Kasumi-1 (cell line): ENCODE measurements at regions not wholly inside any gene's neighbourhood (a gene's known extent, or its start where the extent isn't known, plus 50 kb on each side); places are given as distances from the start of the nearest gene placed in this dataset.
"Not testable (repeated sequence)": the region's sequence is repeated elsewhere in the genome, so short reads cannot be mapped to it uniquely, and the experiment has no call there.

ENCODE experiments used
- DNase-seq, 2 experiments: peaks; one replicate each; lab custom pipeline; 2025; lab: John Stamatoyannopoulos, UW

DNA sequence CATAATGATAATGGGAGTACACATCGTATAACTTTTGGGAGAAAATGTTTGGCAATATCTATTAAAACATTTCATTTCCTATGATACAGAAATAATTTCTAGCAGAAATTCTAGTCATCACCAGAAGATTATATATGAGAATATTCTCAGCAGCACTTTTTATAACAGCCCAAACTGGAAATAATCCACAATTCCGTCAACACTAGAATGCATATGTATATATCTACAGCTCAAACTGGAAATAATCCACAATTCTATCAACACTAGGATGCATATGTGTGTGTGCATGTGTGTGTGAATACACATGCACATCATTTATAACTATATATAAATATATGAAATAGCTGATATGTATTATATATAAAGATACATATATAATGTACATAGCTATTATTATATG, 408.0 kb upstream of the KLHL1 start:
- DNase-seq, result no peak

DNA sequence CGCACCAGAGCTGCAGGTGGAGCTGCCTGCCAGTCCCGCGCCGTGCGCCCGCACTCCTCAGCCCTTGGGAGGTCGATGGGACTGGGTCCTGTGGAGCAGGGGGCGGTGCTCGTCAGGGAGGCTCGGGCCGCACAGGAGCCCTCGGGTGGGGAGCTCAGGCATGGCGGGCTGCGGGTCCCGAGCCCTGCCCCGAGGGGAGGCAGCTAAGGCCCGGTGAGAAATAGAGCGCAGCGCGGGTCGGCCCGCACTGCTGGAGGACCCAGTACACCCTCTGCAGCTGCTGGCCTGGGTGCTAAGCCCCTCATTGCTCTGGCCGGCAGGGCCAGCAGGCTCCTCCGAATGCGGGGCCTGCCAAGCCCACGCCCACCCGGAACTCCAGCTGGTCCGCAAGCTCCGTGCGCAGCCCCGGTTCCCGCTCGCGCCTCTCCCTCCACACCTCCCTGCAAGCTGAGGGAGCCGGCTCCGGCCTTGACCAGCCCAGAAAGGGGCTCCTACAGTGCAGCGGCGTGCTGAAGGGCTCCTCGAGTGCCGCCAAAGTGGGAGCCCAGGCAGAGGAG, 403.7 kb upstream of the KLHL1 start:
- not testable (repeated sequence) for DNase-seq

GRCh38 chr13:70505809-70506208, 397.6 kb upstream of the KLHL1 start:
- DNase-seq, result no peak

DNA sequence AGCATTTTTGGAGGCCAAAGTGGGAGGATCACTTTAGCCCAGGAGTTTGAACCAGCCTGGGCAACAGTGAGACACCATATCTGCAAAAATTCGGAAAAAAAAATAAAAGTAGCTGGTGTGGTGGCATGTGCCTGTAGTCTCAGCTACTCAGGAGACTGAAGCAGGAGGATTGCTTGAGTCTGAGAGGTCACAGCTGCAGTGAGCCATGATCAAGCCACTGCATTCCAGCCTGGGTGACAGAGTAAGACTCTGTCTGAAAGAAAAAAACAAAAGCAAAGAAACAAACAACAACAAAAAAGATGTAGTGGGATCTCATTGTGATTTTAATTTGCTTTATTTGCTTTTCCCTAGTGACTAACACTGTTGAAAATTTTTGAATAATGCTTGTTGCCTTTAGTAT, 394.7 kb upstream of the KLHL1 start:
- no peak for DNase-seq

GRCh38 chr13:70490320-70490935, 382.2 kb upstream of the KLHL1 start:
- no peak for DNase-seq

DNA sequence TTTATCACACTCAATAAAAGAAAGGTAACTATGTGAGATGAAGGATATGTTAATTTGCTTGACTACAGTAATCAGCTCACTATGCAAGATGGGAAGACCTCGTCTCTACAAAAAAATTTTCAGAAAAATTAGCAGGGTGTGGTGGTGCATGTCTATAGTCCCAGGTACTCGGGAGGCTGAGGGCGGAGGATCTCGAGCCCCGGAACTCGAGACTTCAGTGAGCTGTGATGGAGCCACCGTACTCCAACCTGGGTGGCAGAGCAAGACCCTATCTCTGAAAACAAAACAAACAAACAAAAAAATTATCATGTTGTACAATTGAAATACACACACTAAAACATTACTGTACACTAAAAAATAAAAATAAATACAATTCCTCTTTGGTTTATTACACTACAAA, 376.7 kb upstream of the KLHL1 start:
- DNase-seq, result no peak

DNA sequence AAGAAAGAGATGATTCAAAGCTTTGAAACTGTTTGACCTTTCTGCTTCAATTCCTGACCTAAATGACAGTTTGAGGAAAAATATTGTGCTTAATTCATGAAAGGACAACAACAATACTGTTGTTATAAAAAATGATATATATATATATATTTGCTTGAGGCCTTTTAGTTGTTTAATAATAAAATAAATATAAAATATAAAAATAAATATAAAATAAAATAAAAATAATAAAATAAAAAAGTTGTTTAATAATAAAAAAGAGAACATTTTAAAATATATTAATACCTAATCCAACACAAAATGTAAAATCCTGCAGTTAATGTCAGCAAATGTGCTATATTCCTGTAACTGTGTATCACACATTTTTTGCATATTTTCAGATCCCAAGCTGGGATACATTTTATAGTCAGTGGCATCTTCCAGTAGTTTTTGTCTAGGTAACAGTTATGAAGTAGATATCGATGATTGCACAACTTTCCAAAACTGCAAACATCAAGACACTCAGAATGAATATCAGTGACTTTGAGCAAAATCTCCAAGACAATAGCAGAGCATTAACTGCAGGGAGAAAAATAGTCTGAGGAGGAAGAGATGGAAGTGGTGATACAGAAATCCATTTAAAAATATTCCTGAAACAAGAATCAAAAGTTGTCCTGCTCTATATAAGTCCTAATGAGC, 375.5 kb upstream of the KLHL1 start:
- no peak for DNase-seq

GRCh38 chr13:70473907-70474306, 365.7 kb upstream of the KLHL1 start:
- DNase-seq, result no peak

GRCh38 chr13:70469077-70469476, 360.8 kb upstream of the KLHL1 start:
- no peak for DNase-seq

DNA sequence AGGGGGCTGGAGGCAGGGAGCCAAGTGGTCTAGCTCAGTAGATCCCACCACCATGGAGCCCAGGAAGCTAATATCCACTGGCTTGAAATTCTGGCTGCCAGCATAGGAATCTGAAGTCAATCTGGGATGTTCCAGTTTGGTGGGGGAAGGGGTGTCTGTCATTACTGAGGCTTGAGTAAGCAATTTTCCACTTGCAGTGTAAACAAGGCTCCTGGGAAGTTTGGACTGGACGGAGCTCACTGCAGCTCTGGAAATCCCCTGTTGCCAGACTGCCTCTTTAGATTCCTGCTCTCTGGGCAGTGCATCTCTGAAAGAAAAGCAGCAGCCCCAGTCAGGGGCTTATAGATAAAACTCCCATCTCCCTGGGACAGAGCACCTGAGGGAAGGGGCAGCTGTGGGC, 349.2 kb upstream of the KLHL1 start:
- DNase-seq, result no peak

DNA sequence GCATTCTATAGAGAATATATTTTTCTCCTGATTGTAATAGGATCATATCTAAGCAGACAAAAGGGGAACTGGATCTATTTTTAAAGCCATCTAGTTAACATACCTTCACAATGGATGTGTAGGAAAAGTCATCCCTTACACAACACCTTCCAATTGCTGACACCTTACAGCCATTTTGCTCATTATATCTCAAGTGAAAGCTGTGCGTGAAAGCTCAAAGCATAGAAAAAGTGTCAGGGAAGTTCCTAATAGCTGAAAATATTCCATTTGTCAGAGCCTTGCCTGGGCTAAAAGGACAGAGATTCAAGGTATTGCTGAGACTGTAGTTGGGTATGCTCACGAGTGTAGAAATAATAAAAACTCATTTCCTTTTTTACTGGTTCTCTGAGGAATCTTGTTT, 340.6 kb upstream of the KLHL1 start:
- no peak for DNase-seq

DNA sequence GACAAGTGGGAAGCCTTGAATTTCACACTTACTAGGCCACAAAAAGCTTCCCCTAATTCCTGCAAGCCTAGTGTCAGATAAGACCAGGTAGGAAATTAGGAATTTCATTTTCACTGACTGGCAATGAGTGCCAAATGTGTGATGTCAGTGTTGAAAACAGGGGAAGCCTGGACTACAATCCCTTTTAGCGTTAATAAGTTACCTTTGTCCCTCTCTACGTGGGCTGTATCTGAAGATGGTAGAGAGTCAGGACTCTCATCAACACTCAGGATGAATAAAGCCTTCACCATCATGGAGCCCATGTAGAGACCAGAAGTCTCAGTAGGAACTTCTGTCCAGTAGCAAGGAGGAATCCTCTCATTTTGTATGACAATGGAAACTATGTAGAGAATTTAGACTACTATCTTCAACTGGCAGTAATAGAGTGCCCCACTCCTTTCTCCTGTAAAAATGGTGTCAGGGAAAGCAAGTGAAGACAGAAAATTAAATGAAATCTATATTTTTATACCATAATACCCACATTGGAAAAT, 324.1 kb upstream of the KLHL1 start:
- DNase-seq, result no peak

DNA sequence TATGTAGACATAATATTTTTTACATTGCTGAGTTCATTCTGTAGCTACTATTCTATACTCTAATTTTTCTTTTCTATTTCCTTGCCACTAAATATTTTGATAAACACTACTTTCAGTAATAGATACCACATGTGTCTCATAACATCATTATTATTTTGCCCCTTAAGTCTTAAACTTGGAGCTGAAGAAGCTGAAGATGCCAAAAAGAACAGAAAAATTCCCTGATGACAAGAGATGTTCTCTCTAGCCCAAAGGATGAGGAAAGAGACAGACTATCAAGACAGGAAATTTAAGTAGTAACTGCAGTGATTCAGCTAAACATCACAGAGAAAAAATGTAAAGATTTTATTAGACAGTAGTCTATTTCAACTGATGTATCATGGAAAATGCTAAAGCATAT, 322.0 kb upstream of the KLHL1 start:
- DNase-seq, result no peak

- no peak for DNase-seq
These were observed 316.7 kb upstream of the KLHL1 start for GRCh38 chr13:70424928-70425327.

- DNase-seq, result no peak
These were observed 316.2 kb upstream of the KLHL1 start for GRCh38 chr13:70424428-70424827.

DNA sequence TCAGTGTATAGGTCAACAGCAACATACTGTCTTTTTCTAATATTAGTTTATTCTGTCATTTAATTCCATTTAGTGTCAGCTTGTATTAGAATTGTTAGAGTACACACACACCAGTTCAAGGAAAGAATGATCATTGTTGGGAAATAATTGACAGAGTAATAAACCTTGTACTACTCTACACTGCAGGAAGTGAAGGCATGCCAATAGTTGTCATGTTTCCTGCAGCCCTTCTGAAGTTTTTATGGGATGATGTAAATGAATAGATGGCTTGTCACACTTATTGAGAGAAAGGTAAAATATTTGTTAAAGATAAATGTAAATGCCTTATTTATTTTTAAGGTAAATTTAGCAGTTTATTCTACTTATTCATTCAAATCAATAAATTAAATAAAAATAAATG, 306.9 kb upstream of the KLHL1 start:
- no peak for DNase-seq

DNA sequence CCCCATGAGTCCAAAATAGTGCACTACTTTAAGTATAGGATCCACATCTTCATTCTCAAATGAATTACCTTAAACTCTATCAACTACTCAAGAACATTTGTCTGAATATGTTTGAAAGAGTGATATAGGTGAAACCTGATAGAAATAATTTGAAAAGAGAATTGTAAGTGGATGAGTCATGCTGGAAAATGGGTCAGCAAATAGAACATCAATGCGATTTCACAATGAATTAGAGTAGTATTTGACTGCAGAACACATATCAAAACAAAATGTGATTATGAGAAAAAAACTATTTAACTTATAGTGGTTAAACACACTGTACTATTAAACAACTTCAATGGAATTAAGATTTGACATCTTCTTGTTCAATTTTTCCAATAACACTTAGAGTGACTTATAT, 300.6 kb upstream of the KLHL1 start:
- no peak for DNase-seq

GRCh38 chr13:70407486-70407885, 299.2 kb upstream of the KLHL1 start:
- DNase-seq, result no peak

- DNase-seq, result no peak
These were observed 297.0 kb upstream of the KLHL1 start for GRCh38 chr13:70405266-70405665.

DNA sequence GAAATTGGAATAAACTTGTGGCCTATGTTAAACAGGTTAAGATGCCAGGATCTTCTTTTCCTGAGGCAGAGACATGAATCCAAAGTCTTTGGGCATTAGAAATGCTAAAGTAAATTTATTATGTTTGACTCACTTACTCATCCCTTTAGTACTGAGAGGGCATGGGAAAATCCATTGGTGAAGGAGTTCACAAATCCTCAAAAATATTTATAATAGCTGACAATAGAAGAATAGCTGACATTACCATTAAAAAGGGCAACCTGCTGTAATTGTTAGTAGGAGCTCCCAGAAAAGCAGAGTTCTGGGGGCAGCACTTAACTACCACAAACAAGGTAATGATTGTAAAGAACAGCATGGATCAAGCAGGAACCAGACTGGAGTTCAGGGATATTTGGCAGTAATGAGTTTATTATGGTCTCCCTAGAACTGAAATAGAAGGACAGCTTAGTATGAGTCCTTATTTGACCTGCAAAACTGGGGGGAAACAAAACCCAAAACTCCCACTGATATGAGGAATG, 285.8 kb upstream of the KLHL1 start:
- DNase-seq, result no peak

GRCh38 chr13:70391678-70392077, 283.4 kb upstream of the KLHL1 start:
- DNase-seq, result no peak

DNA sequence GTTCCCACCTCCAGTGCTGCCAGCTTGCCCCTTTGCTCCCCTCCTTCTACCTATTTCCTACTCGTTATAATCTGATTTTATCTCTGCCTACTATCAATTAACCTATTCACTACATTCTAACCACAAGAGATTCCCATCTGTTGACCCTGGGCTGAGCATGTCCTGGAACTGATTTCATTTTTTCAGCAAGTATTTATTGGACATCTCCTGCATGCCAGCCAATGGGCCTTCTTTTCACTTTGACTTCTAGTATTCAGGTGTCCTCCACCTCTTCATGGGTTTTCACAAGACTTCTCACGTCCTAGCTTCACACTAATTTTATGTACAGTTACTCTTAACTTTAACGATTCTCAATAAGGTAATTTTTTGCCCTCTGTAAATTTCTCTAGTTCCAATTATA, 282.7 kb upstream of the KLHL1 start:
- DNase-seq, result no peak

- DNase-seq, result no peak
These were observed 281.8 kb upstream of the KLHL1 start for GRCh38 chr13:70390064-70390463.
